ENCODE measurements at regions not wholly inside any gene's neighbourhood (a gene's known extent, or its start where the extent isn't known, plus 50 kb on each side); places are given as distances from the start of the nearest gene placed in this dataset.

DNA sequence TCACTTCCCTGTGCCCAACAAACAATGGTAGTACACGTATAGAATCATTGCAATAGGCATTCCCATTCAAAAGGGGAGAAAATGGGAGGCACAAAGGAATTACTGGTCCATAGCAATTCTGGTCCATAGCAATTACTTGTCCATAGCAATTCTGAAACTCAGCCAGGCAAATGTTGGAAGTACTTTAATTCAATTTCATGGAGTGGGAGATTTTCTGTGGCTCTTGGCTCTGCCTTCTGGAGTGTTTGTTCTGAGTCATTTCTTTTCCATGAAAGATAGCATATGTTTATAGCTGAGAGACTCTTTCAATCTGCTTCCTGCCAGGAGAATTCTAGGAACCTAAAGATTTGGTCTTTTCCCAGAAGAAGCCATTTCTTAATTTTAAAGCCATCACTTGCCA lies 182.8 kb upstream of the ELAC2 start:
- no peak for TF ChIP-seq POLR2AphosphoS5 (IDR thresholded peaks at IDR 0.05; ENCODE audit: borderline replicate concordance, low read depth, low read length)
- TF ChIP-seq EZH2 (IDR thresholded peaks at IDR 0.05), result no peak
